NCI-H1105 (cell line): ENCODE measurements at regions not wholly inside any gene's neighbourhood (a gene's known extent, or its start where the extent isn't known, plus 50 kb on each side); places are given as distances from the start of the nearest gene placed in this dataset.
"Not testable (repeated sequence)": the region's sequence is repeated elsewhere in the genome, so short reads cannot be mapped to it uniquely, and the experiment has no call there.

Source experiments
- DNase-seq: peaks from one replicate; lab custom pipeline; 2025; lab: John Stamatoyannopoulos, UW

GRCh38 chr13:84744203-84744602, 861.9 kb upstream of the SLITRK1 start:
- DNase-seq: no peak

- no peak for DNase-seq
Measured at GRCh38 chr13:84741253-84741652, 859.0 kb upstream of the SLITRK1 start.

- no peak for DNase-seq
Measured at GRCh38 chr13:84739021-84739420, 856.7 kb upstream of the SLITRK1 start.

GRCh38 chr13:84737661-84738060, 855.4 kb upstream of the SLITRK1 start:
- no peak for DNase-seq

GRCh38 chr13:84730376-84730775, 848.1 kb upstream of the SLITRK1 start:
- no peak for DNase-seq

- no peak for DNase-seq
Measured at GRCh38 chr13:84705982-84706710, 823.9 kb upstream of the SLITRK1 start.

GRCh38 chr13:84702174-84702573, 819.9 kb upstream of the SLITRK1 start:
- DNase-seq: no peak

- DNase-seq: not testable (repeated sequence)
Measured at GRCh38 chr13:84697591-84697990, 815.3 kb upstream of the SLITRK1 start.

- DNase-seq: no peak
Measured at GRCh38 chr13:84686973-84687372, 804.7 kb upstream of the SLITRK1 start.

GRCh38 chr13:84686458-84686857, 804.2 kb upstream of the SLITRK1 start:
- DNase-seq: no peak

GRCh38 chr13:84684804-84685203, 802.5 kb upstream of the SLITRK1 start:
- no peak for DNase-seq

- peak; percentile 50 for DNase-seq
Measured at GRCh38 chr13:84684048-84684662, 801.9 kb upstream of the SLITRK1 start.

- DNase-seq: no peak
Measured at GRCh38 chr13:84683448-84683847, 801.2 kb upstream of the SLITRK1 start.

GRCh38 chr13:84677836-84678235, 795.6 kb upstream of the SLITRK1 start:
- DNase-seq: no peak

- no peak for DNase-seq
Measured at GRCh38 chr13:84672616-84673015, 790.3 kb upstream of the SLITRK1 start.

GRCh38 chr13:84670245-84670644, 788.0 kb upstream of the SLITRK1 start:
- DNase-seq: no peak

- DNase-seq: no peak
Measured at GRCh38 chr13:84668637-84669036, 786.4 kb upstream of the SLITRK1 start.

- DNase-seq: no peak
Measured at GRCh38 chr13:84662491-84662890, 780.2 kb upstream of the SLITRK1 start.

- no peak for DNase-seq
Measured at GRCh38 chr13:84661718-84662117, 779.4 kb upstream of the SLITRK1 start.

- DNase-seq: no peak
Measured at GRCh38 chr13:84659359-84659661, 777.0 kb upstream of the SLITRK1 start.

GRCh38 chr13:84658491-84659358, 776.5 kb upstream of the SLITRK1 start:
- no peak for DNase-seq

GRCh38 chr13:84655677-84656076, 773.4 kb upstream of the SLITRK1 start:
- no peak for DNase-seq

GRCh38 chr13:84654654-84655275, 772.5 kb upstream of the SLITRK1 start:
- DNase-seq: no peak
